Astrocyte (in vitro differentiated cells and primary cell): ENCODE measurements at regions not wholly inside any gene's neighbourhood (a gene's known extent, or its start where the extent isn't known, plus 50 kb on each side); places are given as distances from the start of the nearest gene placed in this dataset.
A peak's percentile ranks its signal among the peaks of the same experiment; 100 is the strongest.
"Not testable (repeated sequence)": the region's sequence is repeated elsewhere in the genome, so short reads cannot be mapped to it uniquely, and the experiment has no call there.

ENCODE experiments used
- DNase-seq: peaks from one replicate; pipeline ENCODE4 v3.0.0-alpha.2; 2010; ENCODE audit warnings: low read depth
- FAIRE-seq: peaks from 2 replicates; lab custom pipeline; 2011; peaks lifted over from hg19 to GRCh38; lab: Jason Lieb, UNC
- H2AFZ ChIP-seq: 2 replicates; pipeline ENCODE4 v1.6.0; 2012; ENCODE audit warnings: low read depth, low read length, inconsistent platforms
- H3K27ac ChIP-seq: 2 replicates; pipeline ENCODE4 v1.5.1; 2011; ENCODE audit warnings: low read depth, low read length, inconsistent platforms
- H3K27me3 ChIP-seq: 2 replicates; pipeline ENCODE4 v1.6.0; 2011; ENCODE audit warnings: low read length, inconsistent platforms; ENCODE audit not compliant: insufficient read depth
- H3K36me3 ChIP-seq: 2 replicates; pipeline ENCODE4 v1.5.1; 2011; ENCODE audit warnings: low read length, inconsistent platforms; ENCODE audit not compliant: insufficient read depth
- H3K4me1 ChIP-seq: 2 replicates; pipeline ENCODE4 v1.5.1; 2011; ENCODE audit warnings: low read length, inconsistent platforms; ENCODE audit not compliant: insufficient read depth
- H3K4me2 ChIP-seq: 2 replicates; pipeline ENCODE4 v1.6.0; 2012; ENCODE audit warnings: low read length, inconsistent platforms
- H3K4me3 ChIP-seq: 2 replicates; pipeline ENCODE4 v1.5.1; 2011; ENCODE audit warnings: low read depth, mild to moderate bottlenecking, low read length, inconsistent platforms; ENCODE audit not compliant: insufficient read depth
- H3K79me2 ChIP-seq: 2 replicates; pipeline ENCODE4 v1.6.0; 2012; ENCODE audit warnings: mild to moderate bottlenecking, low read length, inconsistent platforms; ENCODE audit not compliant: insufficient read depth
- H3K9ac ChIP-seq: 2 replicates; pipeline ENCODE4 v1.6.0; 2012; ENCODE audit warnings: mild to moderate bottlenecking, low read length, inconsistent platforms
- H3K9me3 ChIP-seq: 2 replicates; pipeline ENCODE4 v1.5.1; 2012; ENCODE audit warnings: low read depth, mild to moderate bottlenecking, low read length, inconsistent platforms; ENCODE audit not compliant: insufficient read depth
- H4K20me1 ChIP-seq: 2 replicates; pipeline ENCODE4 v1.6.0; 2012; ENCODE audit warnings: low read length, inconsistent platforms; ENCODE audit not compliant: insufficient read depth
- H3K27ac Mint-ChIP-seq: one replicate; pipeline ENCODE4 v1.8.0; 2021; ENCODE audit warnings: mild to moderate bottlenecking, mixed read lengths; ENCODE audit not compliant: unreplicated experiment
- H3K27me3 Mint-ChIP-seq: one replicate; pipeline ENCODE4 v1.8.0; 2021; ENCODE audit warnings: low read depth, mixed read lengths; ENCODE audit not compliant: unreplicated experiment
- H3K36me3 Mint-ChIP-seq: one replicate; pipeline ENCODE4 v1.8.0; 2021; ENCODE audit warnings: low read depth, mixed read lengths; ENCODE audit not compliant: unreplicated experiment
- H3K4me1 Mint-ChIP-seq: one replicate; pipeline ENCODE4 v1.8.0; 2021; ENCODE audit warnings: low read depth, mixed read lengths; ENCODE audit not compliant: unreplicated experiment
- H3K4me3 Mint-ChIP-seq: one replicate; pipeline ENCODE4 v1.8.0; 2021; ENCODE audit warnings: mild to moderate bottlenecking, moderate library complexity, mixed read lengths; ENCODE audit not compliant: unreplicated experiment
- H3K9me3 Mint-ChIP-seq: one replicate; pipeline ENCODE4 v1.8.0; 2021; ENCODE audit warnings: mild to moderate bottlenecking, mixed read lengths; ENCODE audit not compliant: unreplicated experiment
- CTCF ChIP-seq: IDR thresholded peaks from 2 replicates; pipeline ENCODE4 v1.5.1; 2011; ENCODE audit warnings: low read depth, mild to moderate bottlenecking, inconsistent platforms, low read length, moderate library complexity; ENCODE audit not compliant: insufficient read depth
- EZH2 ChIP-seq: IDR thresholded peaks from 2 replicates; pipeline ENCODE4 v1.6.1; 2012; ENCODE audit warnings: mild to moderate bottlenecking, low read length, inconsistent platforms; ENCODE audit not compliant: insufficient read depth

DNA sequence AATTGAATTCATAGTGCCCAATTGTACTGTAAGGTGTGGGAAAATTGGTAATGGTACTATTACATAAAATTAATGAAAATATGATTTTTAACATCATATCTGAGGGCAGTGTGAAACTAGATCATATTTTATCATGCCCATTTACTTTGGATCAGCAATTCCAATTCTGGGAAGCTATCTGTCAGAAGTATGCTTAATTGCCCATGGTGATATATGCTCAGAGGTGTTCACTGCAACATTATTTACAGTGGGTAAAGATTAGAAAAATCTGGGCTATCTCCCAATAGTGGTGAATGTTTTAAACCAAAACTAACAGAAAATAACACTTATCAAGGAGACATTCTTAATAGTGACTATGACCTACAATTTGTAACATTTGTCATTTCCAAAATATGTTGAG, 1260.0 kb downstream of the BRINP3 start:
- Histone ChIP-seq H3K9ac (no peak overlapping the region), H3K79me2 (no peaks in the 10 kb centered on the region), H2AFZ (no peak overlapping the region), H4K20me1 (no peaks in the 10 kb centered on the region), H3K27me3 (no peaks in the 10 kb centered on the region), H3K4me2 (no peak overlapping the region), H3K27ac (no peak overlapping the region), H3K4me3 (no peak overlapping the region), H3K9me3 (no peaks in the 10 kb centered on the region), H3K4me1 (no peaks in the 10 kb centered on the region), H3K36me3 (no peaks in the 10 kb centered on the region)
- no peaks in the 10 kb centered on the region for H3K36me3 Mint-ChIP-seq
- FAIRE-seq (no peak), DNase-seq (no peak)
- no peak overlapping the region for H3K27ac Mint-ChIP-seq
- TF ChIP-seq EZH2 (no peak), CTCF (no peak)
- H3K4me3 Mint-ChIP-seq, result no peak overlapping the region
- H3K9me3 Mint-ChIP-seq, result no peaks in the 10 kb centered on the region
- no peaks in the 10 kb centered on the region for H3K4me1 Mint-ChIP-seq
- no peaks in the 10 kb centered on the region for H3K27me3 Mint-ChIP-seq

GRCh38 chr1:189220750-189221149, 1256.9 kb downstream of the BRINP3 start:
- H3K4me2 ChIP-seq, result no peak overlapping the region
- H3K36me3 Mint-ChIP-seq, result no peaks in the 10 kb centered on the region
- no peaks in the 10 kb centered on the region for H3K27me3 ChIP-seq
- H3K4me1 ChIP-seq, result no peaks in the 10 kb centered on the region
- H3K27ac ChIP-seq, result no peak overlapping the region
- no peak for DNase-seq
- no peak for TF ChIP-seq EZH2
- peak; percentile 28 for TF ChIP-seq CTCF
- no peak overlapping the region for H3K4me3 ChIP-seq
- H3K27me3 Mint-ChIP-seq, result no peaks in the 10 kb centered on the region
- no peaks in the 10 kb centered on the region for H4K20me1 ChIP-seq
- no peaks in the 10 kb centered on the region for H3K4me1 Mint-ChIP-seq
- H3K9ac ChIP-seq, result no peak overlapping the region
- no peak overlapping the region for H2AFZ ChIP-seq
- H3K79me2 ChIP-seq, result no peaks in the 10 kb centered on the region
- no peaks in the 10 kb centered on the region for H3K36me3 ChIP-seq
- no peaks in the 10 kb centered on the region for H3K9me3 Mint-ChIP-seq
- no peak for FAIRE-seq
- no peaks in the 10 kb centered on the region for H3K9me3 ChIP-seq
- no peak overlapping the region for H3K4me3 Mint-ChIP-seq
- H3K27ac Mint-ChIP-seq, result no peak overlapping the region

GRCh38 chr1:189225794-189226145, 1251.9 kb downstream of the BRINP3 start:
- not testable (repeated sequence) for H3K27me3 Mint-ChIP-seq, H3K4me1 ChIP-seq, H3K27ac Mint-ChIP-seq, H3K4me1 Mint-ChIP-seq, H3K27ac ChIP-seq, H3K9me3 ChIP-seq, FAIRE-seq, H3K36me3 ChIP-seq, H3K9ac ChIP-seq, H3K79me2 ChIP-seq, H3K4me3 ChIP-seq, H3K27me3 ChIP-seq, H2AFZ ChIP-seq, H3K36me3 Mint-ChIP-seq, H3K4me2 ChIP-seq, H4K20me1 ChIP-seq, H3K4me3 Mint-ChIP-seq, H3K9me3 Mint-ChIP-seq, DNase-seq
